GM12874 (cell line): ENCODE measurements at regions not wholly inside any gene's neighbourhood (a gene's known extent, or its start where the extent isn't known, plus 50 kb on each side); places are given as distances from the start of the nearest gene placed in this dataset.

Experiments used
- TF ChIP-seq, protein P1 (sequence below): IDR thresholded peaks from 2 replicates; pipeline ENCODE4 v1.5.1; 2011; ENCODE audit warnings: low read depth, mild to moderate bottlenecking, control low read depth, low read length, moderate library complexity; ENCODE audit not compliant: insufficient read depth

DNA sequence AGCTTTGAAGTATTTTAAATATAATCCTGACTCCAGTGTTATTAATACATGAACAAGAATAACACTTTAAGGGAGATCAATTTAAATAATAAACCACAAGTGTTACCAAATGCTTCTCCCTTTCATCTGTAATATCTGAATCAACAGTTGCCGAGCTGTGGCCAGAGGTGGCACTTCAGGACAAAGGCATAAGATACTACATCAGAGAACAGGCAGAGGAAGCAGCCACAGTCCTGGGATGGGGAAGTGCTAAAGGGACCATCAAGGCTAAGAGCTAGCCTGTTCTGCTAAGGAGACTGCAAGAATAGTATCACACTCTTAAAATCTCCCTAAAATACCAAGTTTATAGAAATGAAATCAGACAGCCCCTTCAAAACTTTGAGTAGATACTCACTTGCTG, 378.2 kb upstream of the PRKCQ start:
- TF ChIP-seq, protein P1, sequence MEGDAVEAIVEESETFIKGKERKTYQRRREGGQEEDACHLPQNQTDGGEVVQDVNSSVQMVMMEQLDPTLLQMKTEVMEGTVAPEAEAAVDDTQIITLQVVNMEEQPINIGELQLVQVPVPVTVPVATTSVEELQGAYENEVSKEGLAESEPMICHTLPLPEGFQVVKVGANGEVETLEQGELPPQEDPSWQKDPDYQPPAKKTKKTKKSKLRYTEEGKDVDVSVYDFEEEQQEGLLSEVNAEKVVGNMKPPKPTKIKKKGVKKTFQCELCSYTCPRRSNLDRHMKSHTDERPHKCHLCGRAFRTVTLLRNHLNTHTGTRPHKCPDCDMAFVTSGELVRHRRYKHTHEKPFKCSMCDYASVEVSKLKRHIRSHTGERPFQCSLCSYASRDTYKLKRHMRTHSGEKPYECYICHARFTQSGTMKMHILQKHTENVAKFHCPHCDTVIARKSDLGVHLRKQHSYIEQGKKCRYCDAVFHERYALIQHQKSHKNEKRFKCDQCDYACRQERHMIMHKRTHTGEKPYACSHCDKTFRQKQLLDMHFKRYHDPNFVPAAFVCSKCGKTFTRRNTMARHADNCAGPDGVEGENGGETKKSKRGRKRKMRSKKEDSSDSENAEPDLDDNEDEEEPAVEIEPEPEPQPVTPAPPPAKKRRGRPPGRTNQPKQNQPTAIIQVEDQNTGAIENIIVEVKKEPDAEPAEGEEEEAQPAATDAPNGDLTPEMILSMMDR = no peak

DNA sequence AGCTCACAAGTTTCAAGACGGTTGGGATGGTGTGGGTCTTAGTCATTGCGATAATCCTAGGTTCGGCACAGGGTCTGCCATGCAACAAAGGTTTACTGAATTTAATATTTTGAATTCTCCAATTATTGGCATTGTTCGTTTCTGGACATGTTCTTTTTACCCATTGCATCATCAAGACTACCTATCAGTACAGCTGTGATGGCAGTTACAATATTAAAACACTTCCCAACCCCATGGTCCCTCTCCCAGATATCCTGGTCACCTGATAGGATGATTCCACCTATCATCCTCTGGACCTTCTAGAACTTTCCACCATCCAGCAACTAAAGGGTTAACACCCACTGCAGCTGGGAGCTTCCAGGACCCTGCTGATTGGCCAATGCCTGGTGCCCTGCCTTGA, 377.8 kb upstream of the PRKCQ start:
- TF ChIP-seq, protein P1 = no peak

GRCh38 chr10:6956562-6956961, 376.5 kb upstream of the PRKCQ start:
- TF ChIP-seq, protein P1 = no peak

GRCh38 chr10:6953271-6953801, 373.3 kb upstream of the PRKCQ start:
- TF ChIP-seq, protein P1 = no peak

GRCh38 chr10:6951732-6952131, 371.7 kb upstream of the PRKCQ start:
- TF ChIP-seq, protein P1 = no peak

DNA sequence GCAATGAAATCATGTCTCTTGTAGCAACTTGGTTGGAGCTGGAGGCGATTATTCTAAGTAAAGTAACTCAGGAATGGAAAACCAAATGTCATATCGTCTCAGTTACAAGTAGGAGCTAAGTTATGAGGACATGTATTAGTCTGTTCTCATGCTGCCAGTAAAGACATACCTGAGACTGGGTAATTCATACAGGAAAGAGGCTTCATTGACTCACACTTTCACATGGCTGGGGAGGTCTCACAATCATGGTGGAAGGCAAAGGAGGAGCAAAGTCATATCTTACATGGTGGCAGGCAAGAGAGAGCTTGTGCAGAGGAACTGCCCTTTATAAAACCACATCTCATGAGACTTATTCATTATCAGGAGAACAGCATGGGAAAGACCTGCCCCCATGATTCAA, 370.1 kb upstream of the PRKCQ start:
- TF ChIP-seq, protein P1 = no peak

- TF ChIP-seq, protein P1 = no peak
Observed at GRCh38 chr10:6944436-6944835, 364.4 kb upstream of the PRKCQ start.
